K562 (cell line): ENCODE measurements at regions not wholly inside any gene's neighbourhood (a gene's known extent, or its start where the extent isn't known, plus 50 kb on each side); places are given as distances from the start of the nearest gene placed in this dataset.

Source experiments
- ATAC-seq: fragments of 200-7000 bp; cut with Tn5 transposase; 3 replicates; pipeline ENCODE4 v1.9.1; 2020; ENCODE audit warnings: moderate library complexity
- BruUV-seq: library from RNA; stranded (reverse); fragments of 400-500 nt; replicated peaks from 2 replicates; lab custom pipeline; 2021; lab: Mats Ljungman, UMichigan
- CTCF ChIA-PET: fragments of 300-600 bp; formaldehyde crosslinking; extraction: SDS; loops from one replicate; lab custom pipeline; 2021; ENCODE audit warnings: low intra/inter-chr PET ratio; lab: Yijun Ruan, JAX
- POLR2A ChIA-PET: fragments of 300-600, 350-650 bp; sonication (Branson Sonifier 250); formaldehyde crosslinking; extraction: SDS; loops from one replicate; lab custom pipeline; 2021; ENCODE audit warnings: antibody characterized with exemption, inconsistent platforms; lab: Yijun Ruan, JAX
- DNase-seq, 4 experiments: peaks; one replicate each; pipeline versions ENCODE4 v3.0.0 to v3.0.0-alpha.2; 2011 to 2018; ENCODE audit warnings: low spot score in 3 of 4, mixed read lengths in 3 of 4; ENCODE audit errors: extremely low read depth in 1 of 4
- FAIRE-seq: peaks from 2 replicates; lab custom pipeline; 2011; peaks lifted over from hg19 to GRCh38; lab: Jason Lieb, UNC
- H2AFZ ChIP-seq: 2 replicates; pipeline ENCODE4 v1.6.0; 2011; ENCODE audit warnings: low read depth, low read length, control low read depth, inconsistent platforms
- H3K27ac ChIP-seq: fragments of 200-600 bp; 3 replicates; pipeline ENCODE4 v1.8.0; 2011; ENCODE audit warnings: low read depth, mild to moderate bottlenecking, control low read depth, inconsistent platforms, low read length, moderate library complexity, mixed read lengths; ENCODE audit errors: extremely low read depth
- H3K27me3 ChIP-seq, 2 experiments: fragments of 300-600 bp in 1 of 2; 2 replicates in 1 of 2; 3 replicates in 1 of 2; pipeline versions ENCODE4 v1.6.0 to v1.8.0; 2011; ENCODE audit warnings: inconsistent platforms in 2 of 2, low read length in 2 of 2, mild to moderate bottlenecking in 1 of 2, mixed read lengths in 1 of 2, moderate library complexity in 1 of 2; ENCODE audit not compliant: control insufficient read depth in 2 of 2, insufficient read depth in 2 of 2
- H3K36me3 ChIP-seq: fragments of 300-600 bp; 3 replicates; pipeline ENCODE4 v1.8.0; 2011; ENCODE audit warnings: mild to moderate bottlenecking, low read length, inconsistent platforms; ENCODE audit not compliant: control insufficient read depth, insufficient read depth
- H3K4me1 ChIP-seq, 2 experiments: fragments of 200-600 bp in 1 of 2; replicated peaks in 1 of 2; 2 replicates in 1 of 2; 3 replicates in 1 of 2; pipeline versions ENCODE4 v1.5.1 to v1.8.0; 2011; ENCODE audit warnings: inconsistent platforms in 2 of 2, low read length in 2 of 2, mild to moderate bottlenecking in 1 of 2, mixed read lengths in 1 of 2, moderate library complexity in 1 of 2; ENCODE audit not compliant: control insufficient read depth in 2 of 2, insufficient read depth in 2 of 2
- H3K4me2 ChIP-seq: 2 replicates; pipeline ENCODE4 v1.6.1; 2011; ENCODE audit warnings: low read length, control low read depth, inconsistent platforms, mixed read lengths; ENCODE audit not compliant: insufficient read depth
- H3K4me3 ChIP-seq: fragments of 200-600 bp; sonication (generic), shearing (Covaris generic); 2 replicates; pipeline ENCODE4 v1.5.1; 2016; ENCODE audit warnings: control low read depth, inconsistent platforms
- H3K79me2 ChIP-seq: fragments of 200-600 bp; 3 replicates; pipeline ENCODE4 v1.8.0; 2011; ENCODE audit warnings: low read length, inconsistent platforms; ENCODE audit not compliant: control insufficient read depth, insufficient read depth
- H3K9ac ChIP-seq, 2 experiments: 2 replicates each; pipeline versions ENCODE4 v1.6.0 to v1.6.1; 2011; ENCODE audit warnings: low read depth in 2 of 2, low read length in 2 of 2, control low read depth in 1 of 2, inconsistent platforms in 1 of 2, mild to moderate bottlenecking in 1 of 2, mixed read lengths in 1 of 2; ENCODE audit not compliant: insufficient read depth in 1 of 2
- H3K9me1 ChIP-seq: one replicate; pipeline ENCODE4 v1.6.0; 2011; ENCODE audit warnings: inconsistent platforms, mild to moderate bottlenecking, low read length, moderate library complexity; ENCODE audit not compliant: control insufficient read depth, insufficient read depth
- H3K9me3 ChIP-seq: replicated peaks from 2 replicates; pipeline ENCODE4 v1.5.1; 2011; ENCODE audit warnings: low read depth, low read length, inconsistent platforms; ENCODE audit not compliant: control insufficient read depth, insufficient read depth
- H4K20me1 ChIP-seq: replicated peaks from 2 replicates; pipeline ENCODE4 v1.6.1; 2011; ENCODE audit warnings: low read length, inconsistent platforms, mixed read lengths; ENCODE audit not compliant: control insufficient read depth, insufficient read depth
- CTCFL ChIP-seq: IDR thresholded peaks from 2 replicates; pipeline ENCODE4 v1.6.1; 2011; ENCODE audit warnings: borderline replicate concordance, low read depth, mild to moderate bottlenecking, moderate library complexity, low read length; ENCODE audit not compliant: insufficient read depth, poor library complexity, severe bottlenecking
- JUND ChIP-seq, 2 experiments: IDR thresholded peaks; 2 replicates in 1 of 2; 3 replicates in 1 of 2; pipeline ENCODE4 v1.6.1; 2011; ENCODE audit warnings: borderline replicate concordance in 2 of 2, low read depth in 2 of 2, low read length in 2 of 2, improper control_type of control experiment in 1 of 2, missing biosample characterization in 1 of 2, missing genetic modification characterization in 1 of 2, missing genetic modification reagents in 1 of 2
- KDM4B ChIP-seq, 2 experiments: fragments of 450-650 bp in 1 of 2; sonication (generic) in 1 of 2; IDR thresholded peaks; 2 replicates each; pipeline ENCODE4 v1.6.1; 2016 to 2017; ENCODE audit warnings: borderline replicate concordance in 2 of 2, antibody characterized with exemption in 1 of 2, low read depth in 1 of 2, mild to moderate bottlenecking in 1 of 2
- RAD51 ChIP-seq: fragments of 450-650 bp; IDR thresholded peaks from 2 replicates; pipeline ENCODE4 v1.7.1; 2016; ENCODE audit warnings: low read depth, mild to moderate bottlenecking, borderline replicate concordance
- TEAD1 ChIP-seq, 2 experiments: fragments of 450-650 bp in 1 of 2; sonication (generic) in 1 of 2; formaldehyde crosslinking; IDR thresholded peaks; 2 replicates each; pipeline versions ENCODE4 v1.4.0 to v1.8.0; 2020 to 2022; ENCODE audit warnings: mild to moderate bottlenecking in 2 of 2, missing genetic modification reagents in 1 of 2
- ZKSCAN3 ChIP-seq: fragments of 250-450 bp; sonication (Bioruptor Pico); IDR thresholded peaks from 2 replicates; pipeline ENCODE4 v1.4.0; 2020
- ZNF316 ChIP-seq: fragments of 450-650 bp; IDR thresholded peaks from 2 replicates; pipeline ENCODE4 v1.6.1; 2016
- WGBS: fragments of 100-300 bp; shearing (Covaris generic); methylation state at CpG from one replicate; pipeline ENCODE4 v1.1.6; 2016; ENCODE audit warnings: low coverage, mixed read lengths; ENCODE audit not compliant: insufficient coverage; ENCODE audit errors: missing lambda C conversion rate; 5-methylcytosine and 5-hydroxymethylcytosine counted together
- in situ Hi-C: fragments of 300-500 bp; cut with MboI; formaldehyde crosslinking; loops from 4 replicates; pipeline ENCODE4 v1.15.0; 2018; ENCODE audit warnings: inconsistent platforms, mixed read lengths
- intact Hi-C: fragments of 100-400 bp; cut with micrococcal nuclease; formaldehyde crosslinking; loops from 2 replicates; pipeline ENCODE4 v1.14.2; 2022
- TF ChIP-seq, protein P1 (sequence below), 2 experiments: IDR thresholded peaks in 1 of 2; conservative IDR thresholded peaks in 1 of 2; 2 replicates each; pipeline ENCODE4 v1.6.1; 2016; ENCODE audit warnings: low read depth in 2 of 2, mild to moderate bottlenecking in 1 of 2, missing compliant biosample characterization in 1 of 2, missing genetic modification characterization in 1 of 2, moderate library complexity in 1 of 2
- TF ChIP-seq, protein P2 (sequence below), 2 experiments: fragments of 450-650 bp in 1 of 2; sonication (generic) in 1 of 2; formaldehyde crosslinking in 1 of 2; IDR thresholded peaks in 1 of 2; conservative IDR thresholded peaks in 1 of 2; 2 replicates each; pipeline versions ENCODE4 v1.6.1 to v1.8.1; 2016 to 2023; ENCODE audit warnings: mild to moderate bottlenecking in 2 of 2, moderate library complexity in 2 of 2, inconsistent platforms in 1 of 2, missing genetic modification reagents in 1 of 2

DNA sequence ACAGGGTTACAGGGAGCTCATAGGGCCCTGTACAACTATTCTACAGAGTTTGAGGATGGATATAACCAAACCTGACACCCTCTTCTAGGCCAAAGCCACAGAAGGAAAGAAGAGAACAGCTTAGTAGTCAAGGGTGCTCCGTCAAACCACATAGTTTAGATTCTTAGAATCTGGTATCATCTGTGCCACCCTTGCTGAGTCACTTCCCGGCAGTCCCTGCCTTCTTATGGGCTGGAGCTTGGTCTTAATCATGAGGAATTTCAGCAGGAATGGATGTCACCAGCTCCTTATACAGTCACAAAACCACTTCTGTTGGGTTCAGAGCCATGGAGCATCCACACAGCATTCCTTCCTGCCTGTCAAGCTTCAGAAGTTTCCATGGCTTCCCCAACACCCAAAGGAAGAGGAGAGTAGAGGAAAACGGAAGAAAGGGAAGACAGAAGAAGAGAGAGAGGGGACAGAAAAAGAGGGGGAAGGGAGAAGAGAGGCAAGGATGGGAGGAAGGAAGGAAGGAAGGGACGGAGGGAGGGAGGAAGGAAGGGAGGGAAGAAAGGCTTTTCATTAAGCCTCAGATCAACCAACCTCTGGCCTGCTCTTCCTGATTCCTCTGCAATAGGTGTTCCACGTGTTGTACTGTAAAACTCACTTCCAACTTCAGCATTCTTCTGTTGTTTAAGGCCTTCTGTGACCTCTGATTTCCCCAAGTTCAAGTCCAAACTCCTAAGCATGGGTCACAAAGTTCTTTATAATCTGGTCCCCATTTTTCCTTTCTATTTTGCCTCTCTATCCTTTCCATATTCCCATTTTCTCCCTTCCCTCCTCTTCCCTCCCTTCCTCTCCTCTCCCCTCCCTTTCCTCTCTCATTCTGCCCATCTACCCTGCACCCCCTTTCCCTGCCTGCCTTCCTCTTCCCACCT is 246.1 kb upstream of the TNP1 start (continued):
- no peak for TF ChIP-seq ZKSCAN3 (CRISPR knock-in tag)

DNA sequence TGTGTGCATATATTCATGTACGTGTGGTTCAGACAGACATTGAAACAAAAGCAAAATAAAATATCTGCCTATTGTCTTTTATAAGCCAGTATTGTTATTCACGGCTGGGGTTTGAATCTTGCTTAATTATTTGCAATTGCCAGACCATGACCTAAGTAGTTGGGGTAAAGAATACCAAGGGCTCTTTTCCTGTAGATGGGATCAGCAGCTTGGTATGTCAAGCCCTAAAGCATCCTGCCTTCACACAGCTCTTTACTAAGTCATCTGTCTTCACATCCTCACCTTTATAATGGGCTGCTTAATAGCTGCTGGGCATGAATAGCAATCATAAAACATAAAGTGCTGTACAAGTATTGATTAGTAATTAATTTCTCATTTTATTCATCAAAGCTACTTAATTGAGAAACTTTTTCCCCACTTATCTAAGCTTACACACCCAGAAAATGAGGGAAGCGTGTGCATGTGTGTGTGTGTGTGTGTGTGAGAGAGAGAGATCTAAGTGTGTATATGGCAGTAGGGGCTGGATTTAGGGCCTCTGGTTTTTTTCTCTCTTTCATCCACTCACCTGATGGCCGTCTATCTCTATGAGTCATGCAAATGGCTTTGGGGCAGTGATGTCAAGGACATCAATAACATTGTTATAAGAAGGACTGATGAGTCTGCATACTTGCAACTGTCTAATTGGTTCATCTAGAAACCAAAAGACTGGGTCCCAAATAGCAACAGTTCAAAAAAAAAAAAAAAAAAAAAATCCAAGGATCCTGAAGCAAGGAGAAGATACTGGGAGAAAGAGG is 244.1 kb upstream of the TNP1 start:
- Histone ChIP-seq H3K79me2 (no peaks in the 10 kb centered on the region), H3K27ac (no peak overlapping the region), H3K27me3 (no peaks in the 10 kb centered on the region), H3K4me1 (peaks cover 21 to 61% of the 10 kb centered on the region in 2 experiments), H3K4me3 (no peak overlapping the region), H3K36me3 (no peaks in the 10 kb centered on the region), H3K9me1 (no peaks in the 10 kb centered on the region), H4K20me1 (no peaks in the 10 kb centered on the region), H3K4me2 (no peak overlapping the region), H2AFZ (peak overlapping the region; percentile 84), H3K9me3 (no peaks in the 10 kb centered on the region), H3K9ac (no peak overlapping the region; a peak in 1 of 4 replicates)
- intact Hi-C loops (no loop called here), in situ Hi-C loops (loop anchor here (10.0 kb wide), 1 partner anchor 319 kb away; no protein-coding TSS in a partner anchor)
- CTCF ChIA-PET: interaction anchor here (0.6 kb wide), 1 partner anchor 165 kb away, joined by 6 read pairs; no protein-coding TSS in a partner anchor
- WGBS: 68% methylated on average over 4 of the region's 4 CpGs
- DNase-seq (no peak), FAIRE-seq (no peak), ATAC-seq (no peak)
- POLR2A ChIA-PET: no interaction called here
- BruUV-seq: no TSS peak
- TF ChIP-seq CTCFL (no peak), TEAD1 (CRISPR knock-in tag; IDR thresholded peaks at IDR 0.05) (no peak), JUND (IDR thresholded peaks at IDR 0.05; ENCODE audit: borderline replicate concordance, low read depth, low read length) (peak; percentile 56), JUND (tag; IDR thresholded peaks at IDR 0.05; ENCODE audit: borderline replicate concordance, low read depth, low read length) (peak; percentile 35; the same call in 1 of the 3 replicates), RAD51 (no peak), ZNF316 (0 out of 2 replicates have a peak, but pooled peaks have one; percentile 24), KDM4B (IDR thresholded peaks at IDR 0.05; ENCODE audit: borderline replicate concordance in 2 of 2, low read depth in 1 of 2) (no peak)
- TF ChIP-seq, protein P1, sequence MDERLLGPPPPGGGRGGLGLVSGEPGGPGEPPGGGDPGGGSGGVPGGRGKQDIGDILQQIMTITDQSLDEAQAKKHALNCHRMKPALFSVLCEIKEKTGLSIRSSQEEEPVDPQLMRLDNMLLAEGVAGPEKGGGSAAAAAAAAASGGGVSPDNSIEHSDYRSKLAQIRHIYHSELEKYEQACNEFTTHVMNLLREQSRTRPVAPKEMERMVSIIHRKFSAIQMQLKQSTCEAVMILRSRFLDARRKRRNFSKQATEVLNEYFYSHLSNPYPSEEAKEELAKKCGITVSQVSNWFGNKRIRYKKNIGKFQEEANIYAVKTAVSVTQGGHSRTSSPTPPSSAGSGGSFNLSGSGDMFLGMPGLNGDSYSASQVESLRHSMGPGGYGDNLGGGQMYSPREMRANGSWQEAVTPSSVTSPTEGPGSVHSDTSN (CRISPR knock-in tag; IDR thresholded peaks at IDR 0.05; ENCODE audit: low read depth): no peak
- TF ChIP-seq, protein P1 (tag; conservative IDR thresholded peaks at IDR 0.05; ENCODE audit: low read depth): no peak
- TF ChIP-seq, protein P2, sequence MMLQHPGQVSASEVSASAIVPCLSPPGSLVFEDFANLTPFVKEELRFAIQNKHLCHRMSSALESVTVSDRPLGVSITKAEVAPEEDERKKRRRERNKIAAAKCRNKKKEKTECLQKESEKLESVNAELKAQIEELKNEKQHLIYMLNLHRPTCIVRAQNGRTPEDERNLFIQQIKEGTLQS (IDR thresholded peaks at IDR 0.05): peak; percentile 44; the same call in 1 of the 2 replicates
- TF ChIP-seq, protein P2 (CRISPR knock-in tag; conservative IDR thresholded peaks at IDR 0.05): no peak
